GM23338 (cell line): ENCODE measurements at regions not wholly inside any gene's neighbourhood (a gene's known extent, or its start where the extent isn't known, plus 50 kb on each side); places are given as distances from the start of the nearest gene placed in this dataset.

ENCODE experiments used
- ATAC-seq: fragments of 200-7000 bp; cut with Tn5 transposase; 3 replicates; pipeline ENCODE4 v1.9.1; 2020
- DNase-seq: peaks from one replicate; pipeline ENCODE4 v3.0.0-alpha.2; 2015; ENCODE audit warnings: low spot score
- H2AFZ ChIP-seq: fragments of 200-600 bp; sonication (generic); 2 replicates; pipeline ENCODE4 v1.8.0; 2016; ENCODE audit warnings: antibody characterized with exemption, mild to moderate bottlenecking, moderate library complexity
- H3F3A ChIP-seq: fragments of 200-600 bp; sonication (generic); replicated peaks from 2 replicates; pipeline ENCODE4 v1.8.0; 2017; ENCODE audit warnings: antibody characterized with exemption, mixed run types, low read depth
- H3K27ac ChIP-seq: fragments of 200-600 bp; sonication (generic); 2 replicates; pipeline ENCODE4 v1.6.1; 2016; ENCODE audit warnings: low read depth
- H3K27me3 ChIP-seq: fragments of 200-600 bp; sonication (generic); 2 replicates; pipeline ENCODE4 v1.8.0; 2016; ENCODE audit warnings: mild to moderate bottlenecking, mixed run types, moderate library complexity; ENCODE audit not compliant: insufficient read depth
- H3K36me3 ChIP-seq: fragments of 200-600 bp; sonication (generic); 2 replicates; pipeline ENCODE4 v1.8.0; 2016; ENCODE audit warnings: mild to moderate bottlenecking; ENCODE audit not compliant: insufficient read depth
- H3K4me1 ChIP-seq: fragments of 200-600 bp; sonication (generic); 2 replicates; pipeline ENCODE4 v1.8.0; 2016; ENCODE audit warnings: mild to moderate bottlenecking, moderate library complexity; ENCODE audit not compliant: insufficient read depth
- H3K4me2 ChIP-seq: fragments of 200-600 bp; sonication (generic); 2 replicates; pipeline ENCODE4 v1.7.1; 2017; ENCODE audit warnings: mixed run types
- H3K4me3 ChIP-seq: fragments of 200-600 bp; sonication (generic); 2 replicates; pipeline ENCODE4 v1.6.1; 2016; ENCODE audit warnings: mixed run types
- H3K79me2 ChIP-seq: fragments of 200-600 bp; sonication (generic); replicated peaks from 2 replicates; pipeline ENCODE4 v1.8.0; 2017; ENCODE audit warnings: mild to moderate bottlenecking; ENCODE audit not compliant: insufficient read depth
- H3K9me2 ChIP-seq: fragments of 200-600 bp; sonication (generic); 2 replicates; pipeline ENCODE4 v1.8.0; 2017; ENCODE audit not compliant: insufficient read depth
- H4K20me1 ChIP-seq: fragments of 200-600 bp; sonication (generic); replicated peaks from 2 replicates; pipeline ENCODE4 v1.8.0; 2017; ENCODE audit warnings: mild to moderate bottlenecking; ENCODE audit not compliant: insufficient read depth
- H3K27ac Mint-ChIP-seq: 2 replicates; pipeline ENCODE4 v1.8.0; 2020; ENCODE audit warnings: inconsistent platforms, mild to moderate bottlenecking, moderate library complexity, mixed read lengths
- H3K27me3 Mint-ChIP-seq: 3 replicates; pipeline ENCODE4 v1.8.0; 2022; ENCODE audit warnings: low read depth, mild to moderate bottlenecking, moderate library complexity, mixed read lengths, inconsistent platforms; ENCODE audit not compliant: insufficient read depth, poor library complexity
- H3K36me3 Mint-ChIP-seq: 3 replicates; pipeline ENCODE4 v1.8.0; 2021; ENCODE audit warnings: low read depth, mild to moderate bottlenecking, inconsistent platforms, moderate library complexity, mixed read lengths
- H3K4me1 Mint-ChIP-seq: 3 replicates; pipeline ENCODE4 v1.8.0; 2020; ENCODE audit warnings: mild to moderate bottlenecking, inconsistent platforms, mixed read lengths
- H3K4me3 Mint-ChIP-seq: 3 replicates; pipeline ENCODE4 v1.8.0; 2021; ENCODE audit warnings: moderate library complexity, mild to moderate bottlenecking, inconsistent platforms, mixed read lengths
- H3K9me3 Mint-ChIP-seq: 3 replicates; pipeline ENCODE4 v1.8.0; 2020; ENCODE audit warnings: moderate library complexity, mild to moderate bottlenecking, inconsistent platforms, mixed read lengths
- CREB1 ChIP-seq: fragments of 250-450 bp; sonication (Bioruptor Pico); IDR thresholded peaks from 2 replicates; pipeline ENCODE4 v1.5.0; 2020; ENCODE audit warnings: low read depth, mild to moderate bottlenecking, moderate library complexity
- ETS1 ChIP-seq: IDR thresholded peaks from 2 replicates; pipeline ENCODE4 v1.6.1; 2016; ENCODE audit warnings: antibody characterized with exemption
- EZH2 ChIP-seq: fragments of 200-600 bp; sonication (generic); IDR thresholded peaks from one replicate; pipeline ENCODE4 v1.8.0; 2017; ENCODE audit warnings: antibody characterized with exemption, mild to moderate bottlenecking, low read depth; ENCODE audit not compliant: unreplicated experiment
- EZH2phosphoT487 ChIP-seq: fragments of 200-600 bp; sonication (generic); IDR thresholded peaks from one replicate; pipeline ENCODE4 v1.8.1; 2018; ENCODE audit warnings: antibody characterized with exemption; ENCODE audit not compliant: unreplicated experiment
- NANOG ChIP-seq: IDR thresholded peaks from 2 replicates; pipeline ENCODE4 v1.6.1; 2016; ENCODE audit warnings: antibody characterized with exemption, borderline replicate concordance
- STAT1 ChIP-seq: IDR thresholded peaks from one replicate; pipeline ENCODE4 v1.6.1; 2016; ENCODE audit warnings: antibody characterized with exemption; ENCODE audit not compliant: unreplicated experiment
- ZNF114 ChIP-seq: fragments of 250-450 bp; sonication (Bioruptor Pico); IDR thresholded peaks from 2 replicates; pipeline ENCODE4 v1.5.0; 2020; ENCODE audit warnings: mild to moderate bottlenecking, moderate library complexity
- ZNF331 ChIP-seq: fragments of 250-450 bp; sonication (Bioruptor Pico); IDR thresholded peaks from 2 replicates; pipeline ENCODE4 v1.5.0; 2020; ENCODE audit warnings: low read depth, mild to moderate bottlenecking, moderate library complexity
- ZNF462 ChIP-seq: fragments of 250-450 bp; sonication (Bioruptor Pico); IDR thresholded peaks from 2 replicates; pipeline ENCODE4 v1.5.0; 2020; ENCODE audit warnings: mild to moderate bottlenecking, moderate library complexity

GRCh38 chr13:44866411-44866911 lies 122.8 kb downstream of the NUFIP1 start:
- Mint-ChIP-seq H3K4me3 (no peak overlapping the region), H3K36me3 (0 out of 3 replicates have a peak, but pooled peaks cover 3% of the 10 kb centered on the region), H3K27ac (no peak overlapping the region), H3K9me3 (peaks cover 8% of the 10 kb centered on the region; the same call in 2 of the 3 replicates), H3K4me1 (no peaks in the 10 kb centered on the region), H3K27me3 (peaks cover 2% of the 10 kb centered on the region)
- TF ChIP-seq ZNF331 (CRISPR knock-in tag) (no peak), NANOG (no peak), STAT1 (no peak), EZH2 (no peak), EZH2phosphoT487 (no peak), ZNF462 (no peak), ZNF114 (CRISPR knock-in tag) (no peak), ETS1 (no peak), CREB1 (no peak)
- ATAC-seq (no peak), DNase-seq (no peak)
- H3K9me2 ChIP-seq: no peaks in the 10 kb centered on the region
- H3K79me2 ChIP-seq: no peaks in the 10 kb centered on the region
- H3F3A ChIP-seq: no peaks in the 10 kb centered on the region
- no peak overlapping the region for H3K4me3 ChIP-seq
- no peaks in the 10 kb centered on the region for H3K27me3 ChIP-seq
- H3K4me1 ChIP-seq: no peaks in the 10 kb centered on the region
- H3K4me2 ChIP-seq: no peak overlapping the region
- H3K27ac ChIP-seq: no peak overlapping the region
- H2AFZ ChIP-seq: 0 out of 2 replicates have a peak overlapping the region, but pooled peaks have one; percentile 28
- no peaks in the 10 kb centered on the region for H4K20me1 ChIP-seq
- no peaks in the 10 kb centered on the region for H3K36me3 ChIP-seq
